Right renal pelvis (tissue), 4 donors: ENCODE measurements at regions not wholly inside any gene's neighbourhood (a gene's known extent, or its start where the extent isn't known, plus 50 kb on each side); places are given as distances from the start of the nearest gene placed in this dataset.

Source experiments
- DNase-seq, 4 donors: peaks; one replicate each; pipeline ENCODE4 v3.0.0-alpha.2; 2013; ENCODE audit warnings: low read depth in 4 of 4, low spot score in 3 of 4, missing footprints in 1 of 4

- no peak for DNase-seq
Observed at GRCh38 chr4:123956204-123956603, 559.6 kb downstream of the SPRY1 start.

GRCh38 chr4:123966990-123967769, 570.6 kb downstream of the SPRY1 start:
- peak in 1 of 4 donors; percentile 20 for DNase-seq

- no peak for DNase-seq
Observed at GRCh38 chr4:123972031-123972430, 575.4 kb downstream of the SPRY1 start.

- DNase-seq = no peak
Observed at GRCh38 chr4:123974386-123975149, 578.0 kb downstream of the SPRY1 start.

GRCh38 chr4:123976285-123976684, 579.7 kb downstream of the SPRY1 start:
- peak in 1 of 4 donors; percentile 14 for DNase-seq

GRCh38 chr4:123976819-123977218, 580.2 kb downstream of the SPRY1 start:
- DNase-seq = no peak

GRCh38 chr4:123977641-123978081, 581.1 kb downstream of the SPRY1 start:
- no peak for DNase-seq

GRCh38 chr4:123978637-123979036, 582.0 kb downstream of the SPRY1 start:
- no peak for DNase-seq

GRCh38 chr4:123980736-123981300, 584.2 kb downstream of the SPRY1 start:
- no peak for DNase-seq

GRCh38 chr4:123984886-123985285, 588.3 kb downstream of the SPRY1 start:
- no peak for DNase-seq

GRCh38 chr4:123986268-123986798, 589.7 kb downstream of the SPRY1 start:
- DNase-seq = peak in 1 of 4 donors; percentile 18

GRCh38 chr4:123987408-123987807, 590.8 kb downstream of the SPRY1 start:
- no peak for DNase-seq

GRCh38 chr4:123990310-123990870, 593.8 kb downstream of the SPRY1 start:
- DNase-seq = no peak

GRCh38 chr4:123994917-123995316, 598.3 kb downstream of the SPRY1 start:
- DNase-seq = no peak

GRCh38 chr4:123995936-123996335, 599.3 kb downstream of the SPRY1 start:
- no peak for DNase-seq

- DNase-seq = no peak
Observed at GRCh38 chr4:123996718-123997510, 600.3 kb downstream of the SPRY1 start.

- no peak for DNase-seq
Observed at GRCh38 chr4:123997776-123998449, 601.3 kb downstream of the SPRY1 start.

- DNase-seq = no peak
Observed at GRCh38 chr4:124000233-124000632, 603.6 kb downstream of the SPRY1 start.

- no peak for DNase-seq
Observed at GRCh38 chr4:124015766-124016165, 619.2 kb downstream of the SPRY1 start.
